ENCODE measurements at regions not wholly inside any gene's neighbourhood (a gene's known extent, or its start where the extent isn't known, plus 50 kb on each side); places are given as distances from the start of the nearest gene placed in this dataset.

GRCh38 chr9:28464481-28465216 lies 891.4 kb upstream of the C9orf72 start:
- H2AFZ ChIP-seq (ENCODE audit: low read length) = no peak overlapping the region
- no peaks in the 10 kb centered on the region for H3K79me2 ChIP-seq (ENCODE audit: insufficient read depth, low read length)
- H3K36me3 ChIP-seq (ENCODE audit: insufficient read depth, low read length) = no peaks in the 10 kb centered on the region
- H3F3A ChIP-seq (ENCODE audit: insufficient read depth, low read length) = no peaks in the 10 kb centered on the region
- H3K9me2 ChIP-seq (ENCODE audit: low read depth, low read length) = no peaks in the 10 kb centered on the region
- H3K4me1 ChIP-seq (ENCODE audit: insufficient read depth, low read length, severe bottlenecking) = no peaks in the 10 kb centered on the region
- no peak overlapping the region for H3K4me3 ChIP-seq (ENCODE audit: low read depth, low read length, poor library complexity, severe bottlenecking)
- no peak overlapping the region for H3K27ac ChIP-seq (ENCODE audit: low read depth, low read length, poor library complexity, severe bottlenecking)
- no peak overlapping the region for H3K4me2 ChIP-seq (ENCODE audit: low read length)
- H3K9ac ChIP-seq (ENCODE audit: low read length) = no peak overlapping the region
- TF ChIP-seq CTCF (IDR thresholded peaks at IDR 0.05; ENCODE audit: low read length) = no peak
- no peak for TF ChIP-seq EZH2 (IDR thresholded peaks at IDR 0.05; ENCODE audit: borderline replicate concordance, low read length)
- H3K27me3 ChIP-seq (ENCODE audit: insufficient read depth, low read length) = no peaks in the 10 kb centered on the region
- H4K20me1 ChIP-seq (ENCODE audit: insufficient read depth, low read length) = no peaks in the 10 kb centered on the region
- H3K9me3 ChIP-seq (ENCODE audit: low read length) = no peaks in the 10 kb centered on the region

- Histone ChIP-seq H3K36me3 (ENCODE audit: insufficient read depth, low read length) (no peaks in the 10 kb centered on the region), H3K4me2 (ENCODE audit: low read length) (no peak overlapping the region), H3K4me1 (ENCODE audit: insufficient read depth, low read length, severe bottlenecking) (no peaks in the 10 kb centered on the region), H4K20me1 (ENCODE audit: insufficient read depth, low read length) (no peaks in the 10 kb centered on the region), H3K9me3 (ENCODE audit: low read length) (no peaks in the 10 kb centered on the region), H3K79me2 (ENCODE audit: insufficient read depth, low read length) (no peaks in the 10 kb centered on the region), H3K9me2 (ENCODE audit: low read depth, low read length) (no peaks in the 10 kb centered on the region), H3K9ac (ENCODE audit: low read length) (no peak overlapping the region), H3F3A (ENCODE audit: insufficient read depth, low read length) (no peaks in the 10 kb centered on the region), H3K27ac (ENCODE audit: low read depth, low read length, poor library complexity, severe bottlenecking) (no peak overlapping the region), H3K4me3 (ENCODE audit: low read depth, low read length, poor library complexity, severe bottlenecking) (no peak overlapping the region), H3K27me3 (ENCODE audit: insufficient read depth, low read length) (no peaks in the 10 kb centered on the region), H2AFZ (ENCODE audit: low read length) (no peak overlapping the region)
- TF ChIP-seq EZH2 (IDR thresholded peaks at IDR 0.05; ENCODE audit: borderline replicate concordance, low read length) (no peak), CTCF (IDR thresholded peaks at IDR 0.05; ENCODE audit: low read length) (no peak)
Observed at GRCh38 chr9:28471261-28471660, 898.0 kb upstream of the C9orf72 start.

- H3K4me3 ChIP-seq (ENCODE audit: low read depth, low read length, poor library complexity, severe bottlenecking) = no peak overlapping the region
- H2AFZ ChIP-seq (ENCODE audit: low read length) = no peak overlapping the region
- no peak overlapping the region for H3K9ac ChIP-seq (ENCODE audit: low read length)
- H3K79me2 ChIP-seq (ENCODE audit: insufficient read depth, low read length) = no peaks in the 10 kb centered on the region
- no peaks in the 10 kb centered on the region for H3K4me1 ChIP-seq (ENCODE audit: insufficient read depth, low read length, severe bottlenecking)
- no peaks in the 10 kb centered on the region for H3K27me3 ChIP-seq (ENCODE audit: insufficient read depth, low read length)
- no peaks in the 10 kb centered on the region for H3K9me2 ChIP-seq (ENCODE audit: low read depth, low read length)
- no peaks in the 10 kb centered on the region for H4K20me1 ChIP-seq (ENCODE audit: insufficient read depth, low read length)
- H3K9me3 ChIP-seq (ENCODE audit: low read length) = no peaks in the 10 kb centered on the region
- no peak overlapping the region for H3K27ac ChIP-seq (ENCODE audit: low read depth, low read length, poor library complexity, severe bottlenecking)
- no peaks in the 10 kb centered on the region for H3F3A ChIP-seq (ENCODE audit: insufficient read depth, low read length)
- TF ChIP-seq CTCF (IDR thresholded peaks at IDR 0.05; ENCODE audit: low read length) (no peak), EZH2 (IDR thresholded peaks at IDR 0.05; ENCODE audit: borderline replicate concordance, low read length) (no peak)
- no peaks in the 10 kb centered on the region for H3K36me3 ChIP-seq (ENCODE audit: insufficient read depth, low read length)
- no peak overlapping the region for H3K4me2 ChIP-seq (ENCODE audit: low read length)
Observed at GRCh38 chr9:28487561-28487960, 914.3 kb upstream of the C9orf72 start.
